DOHH2 (cell line): ENCODE measurements at regions not wholly inside any gene's neighbourhood (a gene's known extent, or its start where the extent isn't known, plus 50 kb on each side); places are given as distances from the start of the nearest gene placed in this dataset.

ENCODE experiments used
- CTCF ChIP-seq: fragments of 200-600 bp; sonication (generic); IDR thresholded peaks from one replicate; pipeline ENCODE4 v1.5.1; 2014; ENCODE audit warnings: antibody characterized with exemption, mild to moderate bottlenecking, low read depth, low read length; ENCODE audit not compliant: poor library complexity, severe bottlenecking
- EZH2phosphoT487 ChIP-seq: fragments of 200-600 bp; sonication (generic); IDR thresholded peaks from 2 replicates; pipeline ENCODE4 v1.6.1; 2017; ENCODE audit warnings: borderline replicate concordance, mild to moderate bottlenecking, antibody characterized with exemption, low read length, moderate library complexity, mixed read lengths

- no peak for TF ChIP-seq CTCF
- TF ChIP-seq EZH2phosphoT487 = no peak
Measured at GRCh38 chr4:135594521-135594920, 1392.9 kb upstream of the PABPC4L start.
